ENCODE measurements at regions not wholly inside any gene's neighbourhood (a gene's known extent, or its start where the extent isn't known, plus 50 kb on each side); places are given as distances from the start of the nearest gene placed in this dataset.

- no peak for DNase-seq
Observed at GRCh38 chr9:17978773-17979172, 399.9 kb downstream of the SH3GL2 start.

GRCh38 chr9:17986595-17986994 is 407.7 kb downstream of the SH3GL2 start:
- DNase-seq = no peak

GRCh38 chr9:17987189-17987588 is 408.3 kb downstream of the SH3GL2 start:
- no peak for DNase-seq

- no peak for DNase-seq
Observed at GRCh38 chr9:17988489-17988888, 409.6 kb downstream of the SH3GL2 start.

GRCh38 chr9:17990602-17991001 is 411.7 kb downstream of the SH3GL2 start:
- DNase-seq = no peak

GRCh38 chr9:17993024-17993423 is 414.2 kb downstream of the SH3GL2 start:
- DNase-seq = no peak

GRCh38 chr9:17994695-17995425 is 416.0 kb downstream of the SH3GL2 start:
- DNase-seq = no peak

GRCh38 chr9:17996728-17997127 is 417.9 kb downstream of the SH3GL2 start:
- no peak for DNase-seq

- DNase-seq = no peak
Observed at GRCh38 chr9:18002718-18003438, 424.0 kb downstream of the SH3GL2 start.

- no peak for DNase-seq
Observed at GRCh38 chr9:18006591-18006990, 427.7 kb downstream of the SH3GL2 start.

- no peak for DNase-seq
Observed at GRCh38 chr9:18007621-18008020, 428.8 kb downstream of the SH3GL2 start.

- no peak for DNase-seq
Observed at GRCh38 chr9:18009902-18010301, 431.0 kb downstream of the SH3GL2 start.

- no peak for DNase-seq
Observed at GRCh38 chr9:18010492-18010891, 431.6 kb downstream of the SH3GL2 start.

- no peak for DNase-seq
Observed at GRCh38 chr9:18012170-18012569, 433.3 kb downstream of the SH3GL2 start.

GRCh38 chr9:18014556-18014955 is 435.7 kb downstream of the SH3GL2 start:
- DNase-seq = no peak

GRCh38 chr9:18015116-18015515 is 436.2 kb downstream of the SH3GL2 start:
- no peak for DNase-seq

GRCh38 chr9:18017136-18017535 is 438.3 kb downstream of the SH3GL2 start:
- DNase-seq = no peak

- DNase-seq = no peak
Observed at GRCh38 chr9:18018221-18018620, 439.4 kb downstream of the SH3GL2 start.

GRCh38 chr9:18018661-18019060 is 439.8 kb downstream of the SH3GL2 start:
- DNase-seq = no peak

- no peak for DNase-seq
Observed at GRCh38 chr9:18020121-18020745, 441.4 kb downstream of the SH3GL2 start.

GRCh38 chr9:18022642-18023041 is 443.8 kb downstream of the SH3GL2 start:
- DNase-seq = no peak

- no peak for DNase-seq
Observed at GRCh38 chr9:18023332-18023731, 444.5 kb downstream of the SH3GL2 start.

GRCh38 chr9:18032636-18033035 is 441.3 kb upstream of the ADAMTSL1 start:
- no peak for DNase-seq

Data from amniotic stem cell (primary cell).